ENCODE measurements at regions not wholly inside any gene's neighbourhood (a gene's known extent, or its start where the extent isn't known, plus 50 kb on each side); places are given as distances from the start of the nearest gene placed in this dataset.

DNA sequence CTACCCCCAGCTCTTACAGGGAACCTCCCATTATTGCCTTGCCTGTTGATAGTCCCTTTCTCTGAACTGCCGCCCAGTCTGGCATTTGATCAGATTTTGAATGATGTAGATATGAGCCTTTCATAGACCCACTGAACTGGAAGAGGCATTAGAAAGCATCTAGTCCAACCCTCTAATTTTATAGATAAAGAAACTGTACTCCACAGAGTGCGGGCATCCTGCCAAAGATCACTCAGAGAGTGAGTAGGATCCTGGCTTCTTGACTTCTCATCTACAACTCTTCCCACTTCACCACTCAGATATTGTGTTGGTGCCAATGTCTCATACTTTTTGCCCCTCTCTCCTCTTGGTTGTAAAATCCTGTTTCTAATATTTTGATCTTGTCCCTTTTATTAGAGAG is 179.2 kb upstream of the BMP2 start:
- H3K27ac ChIP-seq: no peak overlapping the region
- DNase-seq: peak in 1 of 2 donors; percentile 40
- peaks cover 0 to 5% (median 2%) of the 10 kb centered on the region in 4 donors for H3K4me1 ChIP-seq
- H3K4me3 ChIP-seq: no peak overlapping the region
- no peaks in the 10 kb centered on the region for H3K9me3 ChIP-seq
- no peaks in the 10 kb centered on the region for H3K36me3 ChIP-seq
- H3K27me3 ChIP-seq: no peaks in the 10 kb centered on the region
- TF ChIP-seq EP300 (IDR thresholded peaks at IDR 0.05) (no peak), POLR2AphosphoS5 (IDR thresholded peaks at IDR 0.05) (no peak), POLR2A (IDR thresholded peaks at IDR 0.05) (no peak)
- TF ChIP-seq, protein P1, sequence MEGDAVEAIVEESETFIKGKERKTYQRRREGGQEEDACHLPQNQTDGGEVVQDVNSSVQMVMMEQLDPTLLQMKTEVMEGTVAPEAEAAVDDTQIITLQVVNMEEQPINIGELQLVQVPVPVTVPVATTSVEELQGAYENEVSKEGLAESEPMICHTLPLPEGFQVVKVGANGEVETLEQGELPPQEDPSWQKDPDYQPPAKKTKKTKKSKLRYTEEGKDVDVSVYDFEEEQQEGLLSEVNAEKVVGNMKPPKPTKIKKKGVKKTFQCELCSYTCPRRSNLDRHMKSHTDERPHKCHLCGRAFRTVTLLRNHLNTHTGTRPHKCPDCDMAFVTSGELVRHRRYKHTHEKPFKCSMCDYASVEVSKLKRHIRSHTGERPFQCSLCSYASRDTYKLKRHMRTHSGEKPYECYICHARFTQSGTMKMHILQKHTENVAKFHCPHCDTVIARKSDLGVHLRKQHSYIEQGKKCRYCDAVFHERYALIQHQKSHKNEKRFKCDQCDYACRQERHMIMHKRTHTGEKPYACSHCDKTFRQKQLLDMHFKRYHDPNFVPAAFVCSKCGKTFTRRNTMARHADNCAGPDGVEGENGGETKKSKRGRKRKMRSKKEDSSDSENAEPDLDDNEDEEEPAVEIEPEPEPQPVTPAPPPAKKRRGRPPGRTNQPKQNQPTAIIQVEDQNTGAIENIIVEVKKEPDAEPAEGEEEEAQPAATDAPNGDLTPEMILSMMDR (IDR thresholded peaks at IDR 0.05): no peak
- intact Hi-C loops (cut with DNase I; ENCODE audit: low total_unique reads): no loop called here
- 30 to 54% (median 40%) methylated on average over 2 of the region's 2 CpGs for WGBS, 5 donors

DNA sequence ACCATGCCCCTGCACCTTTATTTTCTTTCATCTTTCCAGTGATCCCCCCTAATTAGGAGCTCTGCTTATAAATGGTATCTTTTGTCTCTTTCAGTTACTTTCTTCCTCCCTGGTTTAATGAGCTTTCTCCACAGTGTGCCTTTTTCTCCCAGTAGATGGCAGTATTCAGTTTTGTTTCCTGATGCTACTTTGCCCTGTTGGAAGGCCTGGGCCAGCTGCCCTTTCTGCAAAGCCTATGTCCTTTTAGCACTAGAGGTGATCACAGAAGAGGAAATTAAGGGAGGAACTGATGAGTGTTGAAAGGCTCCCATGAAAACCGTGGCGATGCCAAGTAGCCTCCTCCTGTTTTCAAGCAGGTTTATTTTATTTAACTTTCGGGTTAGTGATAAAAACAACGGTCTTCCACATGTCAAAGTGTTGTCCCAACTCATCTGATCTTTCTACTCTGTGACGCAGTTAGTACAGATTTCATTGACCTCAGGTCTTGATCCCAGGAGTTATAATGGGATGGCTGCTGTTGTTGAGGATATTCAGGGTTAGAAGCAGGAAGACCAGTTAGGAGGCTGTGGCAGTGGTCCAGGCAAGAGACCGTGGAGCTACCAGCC is 184.2 kb upstream of the BMP2 start:
- Histone ChIP-seq H3K27me3 (no peaks in the 10 kb centered on the region), H3K4me3 (no peak overlapping the region), H3K9me3 (no peaks in the 10 kb centered on the region), H3K27ac (no peak overlapping the region), H3K36me3 (no peaks in the 10 kb centered on the region), H3K4me1 (peaks cover 0 to 8% (median 2%) of the 10 kb centered on the region in 4 donors)
- DNase-seq: peak; percentile 49 to 79
- 63 to 79% (median 65%) methylated on average over 6 of the region's 6 CpGs for WGBS, 5 donors
- intact Hi-C loops (cut with DNase I; ENCODE audit: low total_unique reads): no loop called here
- TF ChIP-seq EP300 (IDR thresholded peaks at IDR 0.05): no peak
- TF ChIP-seq, protein P1 (IDR thresholded peaks at IDR 0.05): peak in 4 of 7 experiments; percentile 43 to 56 (median 50)

GRCh38 chr20:6582449-6582848 is 185.0 kb upstream of the BMP2 start:
- 36 to 56% (median 42%) methylated on average over 2 of the region's 2 CpGs for WGBS, 5 donors
- intact Hi-C loops (cut with DNase I; ENCODE audit: low total_unique reads): no loop called here

GRCh38 chr20:6580486-6580885 is 187.0 kb upstream of the BMP2 start:
- intact Hi-C loops (cut with DNase I; ENCODE audit: low total_unique reads): no loop called here

More at GRCh38 chr20:6582449-6582848, 185.0 kb upstream of the BMP2 start:
- H3K4me1 ChIP-seq: peaks cover 0 to 8% (median 2%) of the 10 kb centered on the region in 4 donors
- DNase-seq: no peak
- no peak overlapping the region for H3K4me3 ChIP-seq
- H3K36me3 ChIP-seq: no peaks in the 10 kb centered on the region
- no peaks in the 10 kb centered on the region for H3K27me3 ChIP-seq
- H3K9me3 ChIP-seq: no peaks in the 10 kb centered on the region
- no peak overlapping the region for H3K27ac ChIP-seq
- TF ChIP-seq, protein P1 (IDR thresholded peaks at IDR 0.05): no peak
- TF ChIP-seq POLR2AphosphoS5 (IDR thresholded peaks at IDR 0.05) (no peak), POLR2A (IDR thresholded peaks at IDR 0.05) (no peak), EP300 (IDR thresholded peaks at IDR 0.05) (no peak)

More at GRCh38 chr20:6580486-6580885, 187.0 kb upstream of the BMP2 start:
- Histone ChIP-seq H3K9me3 (no peaks in the 10 kb centered on the region), H3K4me1 (peaks cover 0 to 13% (median 8%) of the 10 kb centered on the region in 4 donors), H3K4me3 (no peak overlapping the region), H3K27me3 (no peaks in the 10 kb centered on the region), H3K36me3 (no peaks in the 10 kb centered on the region), H3K27ac (no peak overlapping the region)
- peak in 1 of 2 donors; percentile 31 for DNase-seq
- TF ChIP-seq, protein P1 (IDR thresholded peaks at IDR 0.05): no peak
- TF ChIP-seq EP300 (IDR thresholded peaks at IDR 0.05): no peak
- WGBS, 5 donors: 43 to 64% (median 60%) methylated on average over 4 of the region's 4 CpGs
